ENCODE measurements at regions not wholly inside any gene's neighbourhood (a gene's known extent, or its start where the extent isn't known, plus 50 kb on each side); places are given as distances from the start of the nearest gene placed in this dataset.
"Not testable (repeated sequence)": the region's sequence is repeated elsewhere in the genome, so short reads cannot be mapped to it uniquely, and the experiment has no call there.

GRCh38 chr7:83827036-83827435, 178.1 kb upstream of the SEMA3E start:
- DNase-seq (ENCODE audit: low spot score): no peak

- no peak for DNase-seq (ENCODE audit: low spot score)
Measured at GRCh38 chr7:83824214-83824613, 175.3 kb upstream of the SEMA3E start.

DNA sequence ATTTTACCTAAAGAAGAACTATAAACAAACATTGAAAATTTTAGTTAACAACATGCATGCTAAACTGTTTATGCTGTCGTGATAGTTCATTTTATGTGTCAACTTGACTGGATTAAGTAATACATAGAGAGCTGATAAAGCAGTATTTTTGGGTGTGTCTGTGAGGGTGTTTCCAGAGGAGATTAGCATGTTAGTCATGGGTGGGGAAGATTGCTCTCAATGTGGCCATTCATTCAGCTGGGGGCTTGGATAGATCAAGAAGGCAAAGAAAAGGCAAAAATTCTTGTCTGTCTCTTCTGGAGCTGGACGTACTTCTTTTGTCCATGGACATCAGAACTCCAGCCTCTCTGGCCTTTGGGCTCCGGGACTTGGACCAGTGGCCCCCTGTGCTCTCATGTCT, 172.9 kb upstream of the SEMA3E start:
- DNase-seq (ENCODE audit: low spot score): no peak

- no peak for DNase-seq (ENCODE audit: low spot score)
Measured at GRCh38 chr7:83820641-83821040, 171.7 kb upstream of the SEMA3E start.

- no peak for DNase-seq (ENCODE audit: low spot score)
Measured at GRCh38 chr7:83819911-83820310, 171.0 kb upstream of the SEMA3E start.

- DNase-seq (ENCODE audit: low spot score): no peak
Measured at GRCh38 chr7:83814480-83814879, 165.5 kb upstream of the SEMA3E start.

- DNase-seq (ENCODE audit: low spot score): not testable (repeated sequence)
Measured at GRCh38 chr7:83812563-83812962, 163.6 kb upstream of the SEMA3E start.

DNA sequence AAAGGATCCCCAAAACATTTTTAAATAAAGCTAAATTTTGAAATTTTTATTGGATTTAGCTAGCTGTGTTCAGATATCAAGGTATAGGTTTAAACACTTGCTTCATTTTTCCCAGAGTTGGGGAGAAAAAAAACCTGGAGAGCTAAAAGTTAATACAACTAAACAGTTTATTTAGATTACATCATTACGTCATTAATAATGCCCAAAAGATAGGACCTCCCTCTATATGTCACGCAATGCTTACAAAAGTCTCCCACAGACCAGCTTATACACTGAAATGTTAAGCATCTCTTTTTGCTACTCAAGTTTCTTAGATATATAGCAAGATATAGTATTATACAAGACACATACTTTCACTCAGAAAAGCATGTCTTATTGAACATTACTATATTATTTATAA, 160.0 kb upstream of the SEMA3E start:
- DNase-seq (ENCODE audit: low spot score): no peak

DNA sequence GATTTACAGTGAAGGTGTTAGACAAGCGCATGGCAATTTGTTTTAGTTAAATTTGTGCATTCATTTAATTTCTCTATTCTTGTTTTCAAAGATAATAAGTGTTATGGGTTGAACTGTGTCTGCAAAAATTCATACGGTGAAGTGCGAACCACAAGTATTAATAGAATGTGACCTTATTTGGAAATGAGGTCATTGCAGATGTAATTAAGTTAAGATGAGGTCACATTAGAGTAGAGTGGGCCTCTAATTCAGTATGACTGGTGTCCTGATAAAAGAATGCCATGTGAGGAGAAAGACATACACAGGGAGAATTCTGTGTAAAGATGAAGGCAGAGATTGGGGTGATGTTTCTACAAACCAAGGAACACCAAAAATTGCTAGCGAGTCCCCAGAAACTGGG, 158.8 kb upstream of the SEMA3E start:
- no peak for DNase-seq (ENCODE audit: low spot score)

DNA sequence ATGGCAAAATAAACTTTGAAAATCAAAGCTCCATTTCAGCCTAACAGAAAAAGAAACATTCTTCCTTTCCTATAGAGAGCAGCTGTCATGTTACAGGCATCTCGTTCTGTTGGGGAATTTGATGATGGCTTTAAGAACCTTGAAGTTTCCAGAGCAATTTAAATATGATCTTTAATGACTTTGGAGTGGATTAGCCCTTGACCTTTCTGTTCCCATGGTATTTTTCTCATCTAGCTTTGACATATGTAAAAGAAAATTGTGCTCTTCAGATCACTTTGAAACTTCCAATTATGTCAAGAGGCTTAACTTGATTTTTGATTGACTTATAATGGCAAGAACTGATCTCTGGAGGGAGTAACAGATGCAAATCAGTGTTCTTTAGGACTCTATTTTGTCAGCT, 157.6 kb upstream of the SEMA3E start:
- no peak for DNase-seq (ENCODE audit: low spot score)

GRCh38 chr7:83799333-83799732, 150.4 kb upstream of the SEMA3E start:
- no peak for DNase-seq (ENCODE audit: low spot score)

- no peak for DNase-seq (ENCODE audit: low spot score)
Measured at GRCh38 chr7:83798489-83798888, 149.6 kb upstream of the SEMA3E start.

DNA sequence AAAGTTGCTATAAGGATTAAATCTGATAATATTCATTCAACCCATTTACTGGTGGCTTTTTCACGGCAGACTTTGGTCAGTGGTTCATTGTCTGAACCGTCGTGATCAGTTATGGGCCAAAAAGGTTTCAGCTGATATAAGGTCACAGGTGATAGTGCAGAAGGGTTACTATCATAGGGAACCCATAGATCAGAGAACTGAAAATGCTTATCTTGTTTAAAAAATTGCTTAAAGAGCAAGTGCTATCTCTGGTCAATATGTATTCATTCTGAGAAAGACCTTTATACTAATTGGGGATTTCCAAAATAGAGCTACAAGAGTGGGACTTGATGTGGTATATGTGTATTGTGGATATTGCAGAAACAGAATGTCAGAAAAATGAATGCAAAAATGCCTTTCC, 147.8 kb upstream of the SEMA3E start:
- DNase-seq (ENCODE audit: low spot score): no peak

- no peak for DNase-seq (ENCODE audit: low spot score)
Measured at GRCh38 chr7:83794829-83795228, 145.9 kb upstream of the SEMA3E start.

DNA sequence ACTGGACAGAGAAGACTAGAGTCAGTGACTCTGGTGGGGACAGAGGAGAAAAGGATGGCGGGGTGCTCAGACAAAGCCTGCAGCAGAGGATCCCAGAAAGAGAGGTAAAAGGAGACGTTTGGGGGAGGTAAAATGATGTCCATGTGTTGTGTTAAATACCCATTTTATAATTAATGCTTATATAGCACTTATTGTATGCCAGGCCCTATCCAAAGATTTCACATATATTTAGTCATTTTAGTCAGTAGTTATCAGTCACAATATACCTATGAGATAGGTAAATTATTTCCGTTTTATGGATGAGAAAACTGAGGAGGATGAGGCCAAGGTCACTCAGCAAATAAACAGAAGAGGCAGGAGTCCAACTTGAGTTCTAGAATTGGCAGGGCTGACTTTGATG, 144.6 kb upstream of the SEMA3E start:
- DNase-seq (ENCODE audit: low spot score): no peak

DNA sequence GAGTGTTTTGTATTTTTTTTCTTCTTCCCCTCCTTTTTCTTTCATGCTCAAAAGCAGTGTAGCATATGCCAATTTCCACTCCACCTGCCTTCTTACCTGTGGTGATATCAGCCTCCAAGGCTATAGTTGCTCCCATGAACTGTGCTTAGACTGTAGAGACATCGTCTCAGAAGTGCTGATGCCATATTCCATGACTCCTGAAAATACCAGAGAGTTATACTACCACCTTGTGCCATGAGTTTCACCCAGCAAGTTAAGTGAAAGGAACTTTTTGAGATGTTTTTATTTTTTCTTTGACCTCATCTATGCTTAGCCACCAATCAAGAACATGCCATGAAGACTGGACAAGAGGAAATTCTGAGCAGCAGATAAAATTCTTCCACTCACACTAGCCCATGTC, 142.8 kb upstream of the SEMA3E start:
- DNase-seq (ENCODE audit: low spot score): no peak

GRCh38 chr7:83786858-83787257, 137.9 kb upstream of the SEMA3E start:
- no peak for DNase-seq (ENCODE audit: low spot score)

DNA sequence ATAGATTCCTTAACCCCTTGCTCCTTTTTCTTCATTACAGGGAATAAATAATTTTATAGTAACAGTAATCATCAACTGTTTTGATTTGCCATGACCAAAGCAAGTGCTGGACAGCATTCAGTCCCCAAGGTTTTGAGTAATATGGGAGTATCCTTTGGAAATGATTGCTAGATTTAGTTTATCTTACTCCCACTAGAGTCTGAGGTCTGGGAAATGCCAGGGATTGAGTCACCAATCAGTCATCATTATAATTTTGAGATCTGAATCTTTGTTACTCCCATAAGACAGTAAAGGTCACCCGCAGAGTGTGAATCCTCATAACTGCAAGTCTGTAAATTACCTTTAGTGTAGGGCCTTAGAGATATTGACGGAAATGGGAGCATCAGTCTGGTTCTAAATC, 133.7 kb upstream of the SEMA3E start:
- DNase-seq (ENCODE audit: low spot score): no peak

DNA sequence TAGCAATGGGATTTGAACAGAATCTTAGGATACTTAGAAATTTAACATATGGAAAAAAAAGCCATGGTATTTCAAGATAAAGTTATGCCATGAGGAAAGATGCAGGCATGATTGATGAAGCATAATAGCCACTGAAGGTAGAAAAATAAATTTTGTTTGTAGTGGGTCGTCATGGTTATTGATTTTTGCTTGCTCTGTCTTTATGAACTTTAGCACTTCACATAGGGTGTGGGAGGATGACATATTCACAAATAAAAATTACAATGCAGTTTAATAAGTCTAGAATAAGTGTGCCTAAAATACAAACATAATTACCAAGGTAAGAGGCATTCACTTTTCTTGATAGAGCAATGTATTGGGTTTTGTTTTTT, 129.1 kb upstream of the SEMA3E start:
- no peak for DNase-seq (ENCODE audit: low spot score)

GRCh38 chr7:83777406-83778072, 128.6 kb upstream of the SEMA3E start:
- DNase-seq (ENCODE audit: low spot score): no peak

DNA sequence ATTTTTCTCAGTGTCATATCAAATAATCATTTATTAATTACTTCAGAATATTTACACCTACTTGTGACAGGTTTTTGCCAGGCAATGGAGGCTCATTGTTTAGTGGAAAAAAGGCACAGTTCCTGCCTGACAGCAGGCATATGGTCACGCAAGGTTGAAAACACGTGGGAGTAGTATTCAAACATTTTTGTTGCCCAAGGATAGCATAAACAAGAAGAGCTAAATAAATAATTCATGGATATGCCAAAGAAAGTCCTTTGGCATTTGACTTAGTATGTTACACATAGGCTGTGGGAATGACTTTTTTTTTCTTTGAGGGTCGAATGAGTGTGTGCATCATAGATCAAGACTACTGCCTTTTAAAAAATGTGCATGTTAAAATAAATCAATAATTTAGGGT, 120.5 kb upstream of the SEMA3E start:
- DNase-seq (ENCODE audit: low spot score): no peak

DNA sequence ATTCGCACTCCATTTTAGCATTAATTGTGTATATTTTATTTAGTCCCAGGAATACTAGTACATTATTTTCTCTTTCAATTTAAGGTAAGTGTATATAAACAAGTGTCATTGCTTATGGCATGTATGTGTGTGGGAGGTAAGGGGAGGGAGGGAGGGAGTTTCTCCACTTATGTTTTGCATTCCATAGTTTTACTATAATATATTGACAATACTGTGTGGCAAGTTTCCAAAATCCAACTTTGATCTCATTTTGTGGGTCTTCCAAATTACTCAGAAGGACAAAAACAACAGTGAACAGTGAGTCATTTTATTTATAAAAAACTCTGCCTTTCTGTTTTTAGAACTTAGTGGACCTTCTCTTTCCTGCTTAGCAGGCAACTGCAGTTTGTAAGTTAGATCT, 102.3 kb upstream of the SEMA3E start:
- DNase-seq (ENCODE audit: low spot score): no peak

GRCh38 chr7:83749495-83749894, 100.6 kb upstream of the SEMA3E start:
- no peak for DNase-seq (ENCODE audit: low spot score)

DNA sequence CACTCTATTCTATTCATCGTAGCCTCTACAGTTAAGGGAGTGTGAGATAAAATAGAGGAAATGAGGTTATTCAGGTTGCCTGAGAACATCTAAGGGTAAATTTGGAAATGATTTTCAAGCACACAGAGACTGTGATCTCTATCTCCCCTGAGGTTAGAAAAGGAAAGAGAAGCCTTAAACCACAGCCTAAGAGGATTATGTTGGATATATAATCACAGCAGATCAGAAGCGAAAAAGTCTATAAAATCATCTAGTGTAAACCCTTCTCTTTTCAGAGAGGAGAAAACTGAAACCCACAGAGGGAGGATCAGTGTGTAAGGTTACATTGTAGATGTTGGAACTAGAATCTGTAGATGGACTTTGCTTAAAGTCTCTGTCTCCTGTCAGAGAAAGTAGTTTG, 90.6 kb upstream of the SEMA3E start:
- no peak for DNase-seq (ENCODE audit: low spot score)

Data from putamen (tissue), 1 donor.